ENCODE measurements at regions not wholly inside any gene's neighbourhood (a gene's known extent, or its start where the extent isn't known, plus 50 kb on each side); places are given as distances from the start of the nearest gene placed in this dataset.

DNA sequence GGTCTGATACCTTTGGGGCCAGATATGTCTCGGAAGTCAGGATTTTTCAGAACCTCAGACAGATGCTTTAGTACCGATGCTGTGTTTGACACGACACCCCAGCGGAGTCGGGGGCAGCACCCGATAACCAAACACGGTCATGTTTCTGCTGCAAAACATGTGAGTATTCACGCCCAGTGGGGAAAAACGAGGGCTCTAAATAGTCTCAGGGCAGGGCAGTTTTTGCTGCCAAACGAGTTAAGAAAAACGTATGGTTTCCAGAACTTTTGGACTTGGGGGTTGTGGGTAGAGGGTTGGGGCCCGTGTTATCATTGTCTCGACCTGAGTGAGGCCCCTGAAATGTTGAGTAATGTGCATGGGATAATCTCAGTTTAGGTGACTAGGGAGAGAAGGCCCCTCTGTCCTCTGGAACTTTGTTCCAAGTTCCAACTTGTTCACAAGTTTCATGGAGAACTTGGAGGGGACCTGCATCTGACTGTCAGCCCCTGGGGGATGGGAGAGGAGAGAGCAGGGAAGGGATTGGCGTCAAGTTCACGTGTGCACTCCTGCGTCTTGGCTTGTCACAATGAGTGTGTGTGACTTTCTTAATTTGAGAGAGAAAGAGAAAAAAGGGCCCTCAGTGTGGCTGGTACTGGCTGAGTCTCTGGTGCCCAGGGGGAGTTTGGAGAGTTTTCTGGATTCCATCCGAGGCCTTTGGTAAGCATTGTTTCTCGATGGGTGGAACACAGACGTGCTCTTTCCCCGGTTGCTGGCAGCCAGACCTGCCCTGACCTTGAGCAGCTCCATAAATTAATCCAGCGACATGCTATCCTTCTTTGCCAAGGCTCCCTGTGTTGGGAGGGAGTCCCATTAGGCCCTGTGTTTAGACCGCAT is 83.9 kb upstream of the CIBAR2 start:
- TF ChIP-seq EZH2 (IDR thresholded peaks at IDR 0.05): no peak
- TF ChIP-seq POLR2AphosphoS5 (IDR thresholded peaks at IDR 0.05; ENCODE audit: borderline replicate concordance, low read depth, low read length): no peak
